RWPE1 (cell line): ENCODE measurements at regions not wholly inside any gene's neighbourhood (a gene's known extent, or its start where the extent isn't known, plus 50 kb on each side); places are given as distances from the start of the nearest gene placed in this dataset.

ENCODE experiments used
- CTCF ChIA-PET: fragments of 350-600 bp; sonication (Branson Sonifier 250); formaldehyde crosslinking; extraction: SDS; loops from one replicate; lab custom pipeline; 2021; lab: Yijun Ruan, JAX
- POLR2A ChIA-PET: fragments of 400-600 bp; formaldehyde crosslinking; extraction: SDS; loops from one replicate; lab custom pipeline; 2020; ENCODE audit warnings: antibody characterized with exemption; ENCODE audit not compliant: low non-redundant PET; lab: Yijun Ruan, JAX
- DNase-seq: peaks from one replicate; pipeline ENCODE4 v3.0.0; 2012; ENCODE audit warnings: low spot score
- H3K27ac ChIP-seq: fragments of 450-650 bp; 2 replicates; pipeline ENCODE4 v1.5.1; 2017
- TF ChIP-seq, protein P1 (sequence below): fragments of 450-650 bp; conservative IDR thresholded peaks from 2 replicates; pipeline ENCODE4 v1.5.1; 2017; ENCODE audit warnings: low read depth, mild to moderate bottlenecking

DNA sequence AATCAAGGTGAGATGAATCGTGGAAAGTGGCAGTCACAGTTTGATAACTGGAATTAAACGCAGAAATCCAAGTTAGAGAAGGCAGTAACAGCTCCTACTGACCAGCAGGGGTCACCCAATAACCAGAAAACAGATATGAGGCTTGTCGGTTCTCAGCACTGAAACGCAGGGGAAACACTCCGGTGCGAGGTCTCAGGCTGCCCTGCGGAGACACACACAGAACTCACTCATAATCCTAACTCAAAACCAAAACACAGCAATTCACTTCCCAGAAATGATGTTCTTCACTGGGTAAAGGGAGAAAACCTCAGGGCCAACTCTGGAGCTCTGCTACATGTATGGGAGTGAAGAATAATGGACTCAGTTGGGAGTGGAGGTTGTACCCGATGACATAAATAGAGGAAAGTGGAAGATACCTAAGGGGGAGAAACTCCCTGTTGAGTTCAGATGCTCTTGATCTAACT lies 384.4 kb downstream of the RAPGEF2 start:
- peak; percentile 53 for DNase-seq
- CTCF ChIA-PET: interaction anchor here (0.6 to 1.2 kb wide), 7 partner anchors 8 to 1323 kb away, joined by 3 to 6 read pairs (median 3); no protein-coding TSS in a partner anchor
- POLR2A ChIA-PET: no interaction called here
- no peak overlapping the region for H3K27ac ChIP-seq
- TF ChIP-seq, protein P1, sequence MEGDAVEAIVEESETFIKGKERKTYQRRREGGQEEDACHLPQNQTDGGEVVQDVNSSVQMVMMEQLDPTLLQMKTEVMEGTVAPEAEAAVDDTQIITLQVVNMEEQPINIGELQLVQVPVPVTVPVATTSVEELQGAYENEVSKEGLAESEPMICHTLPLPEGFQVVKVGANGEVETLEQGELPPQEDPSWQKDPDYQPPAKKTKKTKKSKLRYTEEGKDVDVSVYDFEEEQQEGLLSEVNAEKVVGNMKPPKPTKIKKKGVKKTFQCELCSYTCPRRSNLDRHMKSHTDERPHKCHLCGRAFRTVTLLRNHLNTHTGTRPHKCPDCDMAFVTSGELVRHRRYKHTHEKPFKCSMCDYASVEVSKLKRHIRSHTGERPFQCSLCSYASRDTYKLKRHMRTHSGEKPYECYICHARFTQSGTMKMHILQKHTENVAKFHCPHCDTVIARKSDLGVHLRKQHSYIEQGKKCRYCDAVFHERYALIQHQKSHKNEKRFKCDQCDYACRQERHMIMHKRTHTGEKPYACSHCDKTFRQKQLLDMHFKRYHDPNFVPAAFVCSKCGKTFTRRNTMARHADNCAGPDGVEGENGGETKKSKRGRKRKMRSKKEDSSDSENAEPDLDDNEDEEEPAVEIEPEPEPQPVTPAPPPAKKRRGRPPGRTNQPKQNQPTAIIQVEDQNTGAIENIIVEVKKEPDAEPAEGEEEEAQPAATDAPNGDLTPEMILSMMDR: peak; percentile 81

DNA sequence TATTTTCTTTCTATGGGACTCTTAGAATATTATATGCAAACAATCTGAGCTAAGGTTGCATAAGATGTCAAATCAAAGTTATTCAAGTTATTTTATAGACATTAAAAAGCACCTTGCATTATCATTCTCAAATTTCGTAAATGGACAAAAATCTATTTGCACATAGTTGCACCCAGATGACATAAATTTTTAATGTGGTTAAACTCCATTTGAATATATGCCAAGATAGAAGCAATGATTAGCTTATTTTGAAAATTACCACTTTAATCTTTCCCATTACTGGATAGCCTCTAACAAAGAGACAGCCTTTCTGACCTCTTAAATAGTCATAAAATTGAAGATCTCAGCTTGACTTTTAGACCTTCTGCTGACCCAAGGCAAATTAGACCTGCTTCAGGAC lies 386.8 kb downstream of the RAPGEF2 start:
- H3K27ac ChIP-seq: no peak overlapping the region
- no peak for DNase-seq
- TF ChIP-seq, protein P1: no peak
- ChIA-PET POLR2A (no interaction called here), CTCF (interaction anchor here (0.7 to 0.8 kb wide), 2 partner anchors 371 to 799 kb away, joined by 3 to 4 read pairs; no protein-coding TSS in a partner anchor)

DNA sequence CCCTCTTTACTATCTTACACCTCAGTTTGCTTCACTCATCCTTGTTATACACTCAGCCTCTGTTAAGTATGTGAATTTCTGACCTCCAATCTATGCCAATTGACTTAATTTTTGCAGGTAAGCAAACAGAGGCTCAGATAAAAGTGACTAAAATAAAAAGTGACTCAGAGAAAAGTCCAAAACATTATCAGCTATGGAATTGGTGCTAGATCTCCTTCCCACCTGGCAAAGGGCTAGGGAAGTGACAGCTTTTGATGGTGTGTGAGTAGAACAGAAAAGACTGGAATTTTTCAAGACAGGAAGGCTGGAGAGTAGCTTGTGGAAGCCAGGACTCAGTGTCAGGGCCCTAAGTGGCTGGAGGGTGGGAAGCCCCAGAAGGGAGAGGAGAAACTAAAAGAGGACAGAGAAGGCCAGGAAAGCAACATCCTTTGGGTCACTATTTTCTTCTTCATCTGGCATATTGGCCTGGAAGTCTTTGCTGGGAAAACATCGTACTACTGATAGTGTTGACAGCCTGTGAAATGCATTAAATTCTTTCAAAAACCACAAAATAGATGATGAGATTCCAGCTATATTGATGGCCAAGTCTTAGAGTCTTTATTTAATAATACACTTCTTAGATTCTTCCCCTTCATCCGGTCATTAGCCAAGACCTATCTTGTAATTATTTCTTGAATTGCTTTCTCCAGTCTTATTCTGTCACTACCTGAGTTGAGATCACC lies 392.8 kb downstream of the RAPGEF2 start:
- no peak for DNase-seq
- TF ChIP-seq, protein P1: no peak
- CTCF ChIA-PET: interaction anchor here (0.7 kb wide), 1 partner anchor 8 kb away, joined by 4 read pairs; no protein-coding TSS in a partner anchor
- POLR2A ChIA-PET: no interaction called here
- no peak overlapping the region for H3K27ac ChIP-seq

DNA sequence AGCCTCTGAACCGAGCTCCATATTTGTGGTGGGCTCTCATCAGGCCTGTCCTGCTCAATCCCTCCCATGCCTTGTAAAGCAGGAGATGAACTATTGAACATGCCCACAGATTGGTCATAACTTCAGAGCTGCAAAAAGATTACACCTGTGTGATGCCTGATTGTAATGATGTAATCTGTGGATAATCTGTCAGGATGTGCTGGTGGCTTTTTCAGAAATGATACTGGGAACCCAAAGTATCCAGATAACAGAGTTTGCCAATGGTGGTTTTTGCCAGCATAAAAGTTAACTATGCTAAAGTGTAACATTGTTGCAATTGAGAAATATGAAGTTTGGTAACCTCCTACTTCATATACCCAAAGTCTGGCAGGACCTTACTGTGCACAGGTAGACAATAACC lies 393.4 kb downstream of the RAPGEF2 start:
- no peak overlapping the region for H3K27ac ChIP-seq
- TF ChIP-seq, protein P1: no peak
- ChIA-PET CTCF (interaction anchor here (0.7 kb wide), 1 partner anchor 9 kb away, joined by 4 read pairs; no protein-coding TSS in a partner anchor), POLR2A (no interaction called here)
- DNase-seq: no peak

DNA sequence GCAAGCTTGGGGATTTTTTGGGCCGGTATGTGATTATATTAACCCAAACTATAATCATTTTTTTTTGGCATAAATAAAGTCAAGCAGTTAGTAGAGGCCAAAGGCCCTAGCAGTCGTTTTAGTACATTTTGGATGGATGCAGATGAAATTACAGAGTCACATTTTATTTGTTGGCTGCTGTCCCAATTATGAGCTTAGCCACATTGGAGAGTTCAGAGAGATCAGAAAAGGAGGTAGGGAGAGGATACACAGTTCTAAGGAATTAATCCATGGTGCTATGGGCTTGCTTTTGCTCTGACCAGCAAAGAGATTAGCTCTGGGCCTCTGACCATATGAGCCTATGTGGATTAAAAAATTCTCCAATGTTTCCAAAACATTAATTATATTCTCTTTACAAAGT lies 395.1 kb downstream of the RAPGEF2 start:
- no peak for DNase-seq
- TF ChIP-seq, protein P1: no peak
- POLR2A ChIA-PET: no interaction called here
- H3K27ac ChIP-seq: no peak overlapping the region
- CTCF ChIA-PET: interaction anchor here (1.4 kb wide), 1 partner anchor 10 kb away, joined by 6 read pairs; no protein-coding TSS in a partner anchor

DNA sequence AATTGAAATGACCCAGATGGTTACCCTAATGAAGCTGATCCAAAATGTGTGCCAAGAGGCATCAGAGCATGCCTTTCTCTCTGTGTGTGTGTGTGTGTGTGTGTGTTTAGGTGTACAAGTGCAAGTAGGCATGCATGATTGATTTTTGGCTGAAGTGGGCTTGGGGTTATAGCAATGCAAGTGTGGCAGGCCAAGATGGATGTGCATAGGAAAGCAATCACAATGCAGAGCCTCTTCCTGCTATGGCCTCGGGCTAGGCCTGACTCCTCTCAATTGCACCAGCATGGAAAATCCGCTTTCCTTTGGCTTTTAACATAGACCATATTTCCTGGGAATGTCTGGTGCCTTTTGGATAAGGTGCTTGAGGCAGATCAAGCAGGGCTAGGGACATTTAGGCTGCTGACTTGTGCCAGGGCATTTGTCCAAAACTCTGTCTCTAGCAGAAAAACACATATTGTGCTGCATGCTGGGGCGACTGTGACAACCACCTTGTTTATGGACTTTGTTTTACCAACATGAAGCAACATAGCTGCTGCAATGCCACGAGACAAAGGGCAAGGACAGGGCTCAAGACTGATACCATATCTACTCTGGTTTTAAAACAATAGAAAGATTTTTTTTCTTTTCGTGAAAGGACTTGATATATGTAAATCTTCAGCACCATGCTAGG lies 395.7 kb downstream of the RAPGEF2 start:
- POLR2A ChIA-PET: no interaction called here
- no peak overlapping the region for H3K27ac ChIP-seq
- TF ChIP-seq, protein P1: no peak
- no peak for DNase-seq
- CTCF ChIA-PET: interaction anchor here (1.4 kb wide), 1 partner anchor 11 kb away, joined by 6 read pairs; no protein-coding TSS in a partner anchor
